Uterus (tissue), 3 donors: ENCODE measurements at regions not wholly inside any gene's neighbourhood (a gene's known extent, or its start where the extent isn't known, plus 50 kb on each side); places are given as distances from the start of the nearest gene placed in this dataset.
"Not testable (repeated sequence)": the region's sequence is repeated elsewhere in the genome, so short reads cannot be mapped to it uniquely, and the experiment has no call there.

Experiments used
- DNase-seq, 2 donors: peaks; one replicate each; pipeline ENCODE4 v3.0.0-alpha.2; 2019 to 2020
- H3K27ac ChIP-seq, 2 donors: fragments of 200-600 bp; sonication (generic); 1 replicate in 1 of 2; 2 replicates in 1 of 2; pipeline ENCODE4 v1.5.1; 2016 to 2018
- H3K27me3 ChIP-seq, 2 donors: fragments of 200-600 bp; sonication (generic); one replicate each; pipeline ENCODE4 v1.5.1; 2018 to 2019; ENCODE audit warnings: control low read depth in 1 of 2
- H3K36me3 ChIP-seq, 2 donors: fragments of 200-600 bp; sonication (generic); one replicate each; pipeline ENCODE4 v1.5.1; 2019; ENCODE audit warnings: control low read depth in 1 of 2
- H3K4me1 ChIP-seq, 2 donors: fragments of 200-600 bp; sonication (generic); one replicate each; pipeline ENCODE4 v1.5.1; 2018 to 2019; ENCODE audit warnings: control low read depth in 1 of 2
- H3K4me3 ChIP-seq, 2 donors: fragments of 200-600 bp; sonication (generic); 1 replicate in 1 of 2; 2 replicates in 1 of 2; pipeline ENCODE4 v1.5.1; 2018 to 2019; ENCODE audit warnings: mild to moderate bottlenecking in 1 of 2
- H3K9me3 ChIP-seq, 2 donors: fragments of 200-600 bp; sonication (generic); one replicate each; pipeline ENCODE4 v1.5.1; 2019; ENCODE audit warnings: control low read depth in 1 of 2
- CTCF ChIP-seq, 4 experiments: fragments of 200-600 bp in 2 of 4; fragments of 450-650 bp in 2 of 4; sonication (generic) in 2 of 4; IDR thresholded peaks; one replicate each; pipeline ENCODE4 v1.5.1; 2016 to 2019; ENCODE audit warnings: antibody characterized with exemption in 4 of 4, mild to moderate bottlenecking in 2 of 4, moderate library complexity in 1 of 4
- POLR2A ChIP-seq, 2 donors: fragments of 450-650 bp; IDR thresholded peaks; one replicate each; pipeline ENCODE4 v1.6.1; 2016; ENCODE audit warnings: antibody characterized with exemption in 2 of 2, mild to moderate bottlenecking in 1 of 2, moderate library complexity in 1 of 2
- intact Hi-C: fragments of 100-400 bp; cut with DNase I; formaldehyde crosslinking; loops from one replicate; pipeline ENCODE4 v1.15.1; 2023; ENCODE audit warnings: low total_unique reads
- donor health status: DM: yes; HTN: yes; CAD: no.

DNA sequence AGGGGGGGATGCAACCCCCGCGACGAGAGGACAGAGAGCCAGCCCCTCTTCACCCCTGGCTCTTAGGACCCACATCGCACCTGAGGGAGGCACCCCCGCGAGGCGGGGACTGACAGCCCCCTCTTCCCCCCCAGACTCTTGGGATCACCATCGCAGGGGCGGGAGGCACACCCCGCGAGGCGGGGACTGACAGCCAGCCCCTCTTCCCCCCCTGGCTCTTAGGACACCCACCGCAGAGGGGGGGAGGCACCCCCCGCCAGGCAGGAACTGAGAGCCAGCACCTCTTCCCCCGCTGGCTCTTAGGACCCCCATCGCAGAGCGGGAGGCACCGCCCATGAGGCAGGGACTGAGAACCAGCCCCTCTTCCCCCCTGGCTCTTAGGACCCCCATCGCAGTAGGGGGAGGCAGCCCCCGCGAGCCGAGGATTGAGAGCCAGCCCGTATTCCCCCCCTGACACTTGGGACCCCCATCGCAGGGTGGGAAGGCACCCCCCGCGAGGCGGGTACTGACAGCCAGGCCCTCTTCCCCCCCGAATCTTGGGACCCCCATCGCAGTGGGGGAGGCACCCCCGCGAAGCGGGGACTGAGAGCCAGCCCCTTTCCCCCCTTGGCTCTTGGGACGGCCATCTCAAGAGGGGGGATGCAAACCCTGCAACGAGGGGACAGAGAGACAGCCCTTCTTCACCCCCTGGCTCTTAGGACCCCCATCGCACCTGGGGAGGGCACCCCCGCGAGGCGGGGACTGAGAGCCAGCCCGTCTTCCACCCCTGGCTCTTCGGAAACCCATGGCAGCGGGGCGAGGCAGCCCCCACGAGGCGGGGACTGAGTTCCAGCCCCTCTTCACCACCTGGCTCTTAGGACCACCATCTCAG lies 2425.1 kb upstream of the PCDH20 start:
- TF ChIP-seq POLR2A (IDR thresholded peaks at IDR 0.05) (no peak), CTCF (IDR thresholded peaks at IDR 0.05) (no peak)
- Histone ChIP-seq H3K4me3 (no peak overlapping the region), H3K27ac (no peak overlapping the region), H3K36me3 (no peaks in the 10 kb centered on the region), H3K9me3 (no peaks in the 10 kb centered on the region), H3K27me3 (no peaks in the 10 kb centered on the region), H3K4me1 (no peaks in the 10 kb centered on the region)
- intact Hi-C loops: no loop called here
- DNase-seq: no peak

- Histone ChIP-seq H3K36me3 (no peaks in the 10 kb centered on the region), H3K9me3 (no peaks in the 10 kb centered on the region), H3K4me3 (no peak overlapping the region), H3K27me3 (no peaks in the 10 kb centered on the region), H3K27ac (no peak overlapping the region), H3K4me1 (no peaks in the 10 kb centered on the region)
- DNase-seq: no peak
- no peak for TF ChIP-seq POLR2A (IDR thresholded peaks at IDR 0.05)
- no peak for TF ChIP-seq CTCF (IDR thresholded peaks at IDR 0.05)
- intact Hi-C loops: no loop called here
Observed at GRCh38 chr13:63838366-63839110, 2422.9 kb upstream of the PCDH20 start.

DNA sequence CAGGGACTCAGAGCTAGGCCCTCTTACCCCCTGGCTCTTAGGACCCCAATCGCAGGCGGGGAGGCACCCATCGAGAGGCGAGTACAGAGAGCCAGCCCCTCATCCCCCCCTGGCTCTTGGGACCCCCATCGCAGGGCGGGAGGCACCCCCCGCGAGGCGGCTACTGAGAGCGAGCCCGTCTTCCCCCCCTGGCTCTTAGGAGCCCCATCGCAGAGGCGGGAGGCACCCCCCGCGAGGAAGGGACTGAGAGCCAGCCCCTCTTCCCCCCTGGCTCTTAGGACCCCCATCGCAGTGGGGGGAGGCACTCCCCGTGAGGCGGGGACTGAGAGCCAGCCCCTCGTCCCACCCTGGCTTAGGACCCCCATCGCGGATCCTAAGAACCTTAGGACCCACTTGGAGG lies 2422.1 kb upstream of the PCDH20 start:
- intact Hi-C loops, H3K27ac ChIP-seq, H3K9me3 ChIP-seq, H3K4me1 ChIP-seq, H3K36me3 ChIP-seq, H3K27me3 ChIP-seq, DNase-seq, H3K4me3 ChIP-seq: not testable (repeated sequence)

GRCh38 chr13:63829609-63830008 lies 2414.0 kb upstream of the PCDH20 start:
- H3K36me3 ChIP-seq, DNase-seq, H3K27me3 ChIP-seq, H3K9me3 ChIP-seq, H3K27ac ChIP-seq, H3K4me1 ChIP-seq, H3K4me3 ChIP-seq, intact Hi-C loops: not testable (repeated sequence)

DNA sequence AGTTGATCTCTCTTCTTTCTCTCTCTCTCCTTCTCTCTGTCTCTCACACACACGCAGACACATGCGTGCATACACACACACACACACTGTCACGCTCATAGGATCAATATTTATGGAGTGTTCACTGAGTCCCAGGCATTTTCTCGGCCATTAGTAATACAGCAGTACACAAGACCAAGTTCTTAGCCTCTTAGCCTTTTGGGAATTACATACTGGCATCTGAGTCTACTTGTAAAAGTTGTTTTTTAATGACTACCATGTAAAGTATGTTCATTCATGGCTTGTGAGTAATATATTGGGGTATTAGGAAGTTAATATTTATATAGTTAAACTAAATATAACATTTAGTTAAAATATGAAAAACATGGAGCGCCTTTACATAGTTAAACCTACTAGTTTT lies 2406.1 kb upstream of the PCDH20 start:
- intact Hi-C loops, H3K4me3 ChIP-seq, H3K27me3 ChIP-seq: not testable (repeated sequence)

DNA sequence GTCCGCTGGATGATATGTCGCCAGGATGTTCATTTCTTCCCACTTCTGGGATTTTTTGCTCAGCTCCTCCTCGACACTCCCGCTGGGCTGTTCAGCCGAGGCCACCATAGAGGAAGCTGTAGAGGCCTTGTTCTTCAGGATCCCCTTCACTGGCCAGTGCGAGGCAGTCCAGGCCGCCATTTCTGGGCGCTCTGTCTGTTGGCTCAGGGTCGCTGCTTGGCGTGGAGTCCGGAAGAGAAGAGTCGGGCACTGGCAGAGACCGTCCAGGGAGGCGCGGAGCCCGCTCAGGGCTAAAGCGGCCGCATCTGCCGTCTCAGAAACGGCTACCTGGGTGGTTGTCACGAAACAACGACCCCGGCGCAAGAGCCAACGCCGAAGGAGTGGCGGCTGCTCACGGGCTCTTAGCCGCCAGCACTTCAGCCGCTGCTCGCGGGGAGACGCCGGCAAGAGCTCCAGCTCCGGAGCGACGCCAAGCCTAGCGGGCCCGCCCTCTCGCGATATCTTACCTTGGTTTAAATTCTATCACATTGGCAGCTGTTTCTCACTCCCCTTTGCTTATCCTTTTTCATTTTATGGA lies 2395.9 kb upstream of the PCDH20 start:
- H3K4me1 ChIP-seq, DNase-seq, intact Hi-C loops: not testable (repeated sequence)

More for the DNA sequence above, 2406.1 kb upstream of the PCDH20 start:
- not testable (repeated sequence) for H3K4me1 ChIP-seq, H3K9me3 ChIP-seq, DNase-seq, H3K27ac ChIP-seq, H3K36me3 ChIP-seq

DNA sequence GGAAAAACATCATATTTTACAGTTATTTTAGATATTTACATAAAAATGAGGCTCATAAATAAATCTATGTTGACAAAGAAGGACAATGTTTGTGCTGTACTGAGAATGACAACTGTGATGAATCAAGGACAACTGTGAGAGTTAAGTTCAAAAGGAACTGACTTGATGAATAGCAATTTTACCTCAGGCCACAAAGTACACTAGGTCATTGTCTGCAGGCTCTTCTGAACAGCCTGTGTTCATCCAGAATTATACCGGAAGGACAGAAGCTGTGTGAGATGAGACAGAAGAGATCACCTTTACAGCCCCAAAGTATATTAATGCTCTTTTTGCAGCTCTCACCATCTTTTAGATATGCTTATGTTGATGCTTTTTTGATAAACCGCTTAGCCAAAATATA lies 2375.5 kb upstream of the PCDH20 start:
- H3K4me3 ChIP-seq, H3K36me3 ChIP-seq, H3K9me3 ChIP-seq, intact Hi-C loops, H3K27ac ChIP-seq, H3K27me3 ChIP-seq, DNase-seq, H3K4me1 ChIP-seq: not testable (repeated sequence)

More for the DNA sequence above, 2395.9 kb upstream of the PCDH20 start:
- not testable (repeated sequence) for H3K4me3 ChIP-seq, H3K27me3 ChIP-seq, H3K27ac ChIP-seq, H3K36me3 ChIP-seq, H3K9me3 ChIP-seq
